Ramos (cell line): ENCODE measurements at regions not wholly inside any gene's neighbourhood (a gene's known extent, or its start where the extent isn't known, plus 50 kb on each side); places are given as distances from the start of the nearest gene placed in this dataset.

Source experiments
- in situ Hi-C: fragments of 300-500 bp; cut with MboI; formaldehyde crosslinking; loops from one replicate; pipeline ENCODE4 v1.14.3; 2022; ENCODE audit warnings: low sequenced_read_pairs; ENCODE audit not compliant: unreplicated experiment

DNA sequence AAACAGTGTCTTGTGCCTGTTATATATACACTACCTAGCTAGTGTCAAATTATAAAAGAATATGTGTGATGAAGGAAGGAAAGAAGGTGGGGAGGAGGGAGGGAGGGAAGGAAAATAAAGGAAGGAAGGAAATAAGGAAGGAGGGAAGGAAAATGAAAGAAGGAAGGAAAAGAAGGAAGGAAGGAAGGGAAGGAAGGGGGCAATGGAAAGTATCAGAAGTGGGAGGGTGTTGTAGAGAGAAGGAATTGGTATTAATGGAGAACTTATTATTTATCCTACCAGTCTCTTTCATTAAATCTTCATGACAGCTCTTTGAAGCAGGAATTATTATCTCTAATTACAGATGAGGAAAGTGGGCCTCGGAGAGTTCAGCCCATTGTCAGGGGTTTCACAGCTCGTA is 202.4 kb downstream of the SAMD5 start:
- in situ Hi-C loops, result no loop called here

DNA sequence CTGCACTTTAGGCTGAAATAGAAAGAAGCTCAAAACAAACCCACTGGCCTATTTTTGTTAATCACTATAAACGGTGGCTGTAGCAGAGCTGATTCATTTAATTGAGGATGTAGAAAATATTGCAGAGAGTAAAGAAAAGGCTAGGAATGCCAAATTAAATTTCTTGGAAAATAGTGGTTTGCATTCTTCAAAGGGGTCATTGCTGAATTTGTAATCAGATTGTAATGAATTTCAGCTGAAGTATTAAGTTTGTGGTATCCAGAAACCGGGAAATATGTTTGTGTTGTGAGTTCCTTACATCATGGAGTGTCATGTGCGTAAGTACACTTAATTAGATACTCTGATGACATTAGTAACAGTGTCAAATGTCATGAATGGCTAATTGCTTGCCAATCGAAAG is 203.0 kb downstream of the SAMD5 start:
- in situ Hi-C loops, result no loop called here

DNA sequence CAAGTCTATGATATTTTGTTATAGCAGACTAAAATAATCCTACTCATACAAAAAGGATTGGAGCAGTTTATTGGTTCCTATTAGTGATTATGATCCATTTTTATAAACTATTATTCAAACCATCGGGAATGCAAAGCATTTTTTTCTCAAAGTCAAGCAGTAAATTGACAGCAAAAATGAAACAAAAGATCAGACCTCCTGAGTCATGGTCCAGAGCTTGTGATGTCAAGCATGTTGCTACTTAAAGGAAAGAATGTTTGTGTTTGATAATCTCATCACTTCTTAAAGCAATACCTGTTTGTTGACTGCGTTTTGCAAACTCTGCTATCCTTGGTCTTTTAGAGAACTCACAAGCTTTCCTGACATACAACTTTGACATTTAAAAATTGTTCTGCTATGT is 204.4 kb downstream of the SAMD5 start:
- in situ Hi-C loops, result no loop called here

DNA sequence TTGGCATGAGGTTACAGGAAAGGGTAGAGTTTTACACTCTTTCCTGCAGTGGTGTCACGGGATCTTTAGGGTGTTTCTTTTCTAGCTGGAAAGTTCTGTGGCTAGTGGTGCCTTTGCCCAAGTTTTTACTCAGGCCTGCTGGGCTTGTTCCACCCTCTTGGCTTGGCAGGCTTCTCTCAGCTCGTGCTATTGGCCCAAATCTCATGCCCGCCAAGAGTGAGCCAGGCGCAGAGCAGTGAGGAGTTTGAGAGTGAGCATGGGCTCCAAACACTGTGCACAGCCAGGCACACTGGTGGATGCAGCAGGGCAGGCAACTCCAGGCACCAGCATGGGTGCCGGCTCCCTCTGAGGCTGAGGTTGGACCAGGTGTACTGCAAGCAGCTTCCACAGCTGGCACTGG is 206.5 kb downstream of the SAMD5 start:
- in situ Hi-C loops, result no loop called here

DNA sequence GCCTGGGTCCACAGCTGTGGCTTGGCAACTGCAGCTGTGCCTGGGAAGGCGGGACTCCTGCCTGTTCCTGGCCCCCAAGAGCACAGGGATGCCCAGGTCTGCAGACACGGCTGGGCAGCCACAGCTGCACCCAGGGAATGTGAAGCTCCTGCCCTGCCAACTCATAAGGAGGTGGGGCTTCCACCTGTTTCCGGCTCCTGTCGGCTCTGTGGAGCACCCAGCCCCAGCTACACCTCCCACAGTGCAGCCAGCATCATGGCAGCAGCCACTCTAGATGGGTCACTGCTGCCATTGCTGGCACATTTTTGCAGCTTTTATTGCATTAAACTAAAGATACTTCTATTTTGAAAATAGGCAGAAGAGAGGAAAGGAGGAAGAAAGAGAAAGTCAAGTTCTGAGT is 207.9 kb downstream of the SAMD5 start:
- in situ Hi-C loops, result no loop called here

DNA sequence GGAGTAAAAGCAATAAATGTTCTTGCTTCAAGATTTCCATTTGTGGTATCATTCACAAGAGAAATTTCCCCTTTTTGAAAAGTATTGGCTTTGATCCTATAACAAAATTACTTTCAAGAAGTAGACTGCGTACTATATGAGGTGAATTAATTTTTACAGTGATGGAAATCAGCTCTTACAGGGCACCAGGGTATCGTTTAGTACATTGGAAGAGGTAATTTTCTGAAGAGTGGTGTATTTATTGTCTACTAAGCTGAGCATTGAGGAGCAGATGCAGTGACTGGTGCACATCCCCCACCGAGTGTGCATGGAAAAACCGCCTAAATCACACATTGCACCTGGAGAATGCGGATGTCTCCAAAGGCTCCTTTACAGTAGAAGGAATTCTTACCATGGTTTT is 209.5 kb downstream of the SAMD5 start:
- in situ Hi-C loops, result no loop called here

DNA sequence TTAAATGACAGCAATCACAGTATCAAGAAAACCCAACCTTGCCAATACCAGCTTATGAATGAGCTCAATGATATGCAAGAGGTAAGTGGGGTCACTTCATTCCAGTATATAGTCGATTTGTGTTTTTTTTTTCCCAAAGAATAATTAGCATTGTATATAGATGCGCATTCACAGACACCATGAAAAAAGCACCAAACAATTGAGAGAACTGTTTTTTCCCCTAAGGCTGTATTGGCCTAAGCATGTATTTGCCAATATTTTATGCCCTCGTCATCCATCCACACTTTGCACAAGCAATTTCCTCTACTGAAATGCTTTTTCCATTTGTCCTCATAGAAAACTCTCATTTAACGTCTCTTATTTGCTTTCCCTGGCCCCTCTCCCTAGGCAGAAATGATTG is 213.7 kb downstream of the SAMD5 start:
- in situ Hi-C loops, result no loop called here

DNA sequence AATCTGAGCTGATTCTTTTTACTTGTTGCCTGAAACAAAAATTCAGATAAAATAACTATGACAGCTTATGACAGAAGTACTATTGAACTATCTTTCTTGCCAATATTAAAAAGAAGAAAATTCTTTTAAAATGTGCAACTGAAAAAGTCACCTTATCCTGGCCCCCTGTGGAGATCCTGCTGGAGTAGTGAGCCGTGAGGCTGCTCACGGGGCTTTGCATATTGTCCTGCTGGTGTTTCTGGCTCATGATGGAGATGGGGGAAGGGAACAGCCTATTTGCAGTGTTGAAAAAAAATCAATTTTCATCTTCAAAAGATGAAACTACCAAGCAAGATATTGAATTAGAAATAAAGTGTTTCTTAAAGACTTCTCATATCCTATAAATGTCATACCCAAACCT is 216.0 kb downstream of the SAMD5 start:
- in situ Hi-C loops, result no loop called here

DNA sequence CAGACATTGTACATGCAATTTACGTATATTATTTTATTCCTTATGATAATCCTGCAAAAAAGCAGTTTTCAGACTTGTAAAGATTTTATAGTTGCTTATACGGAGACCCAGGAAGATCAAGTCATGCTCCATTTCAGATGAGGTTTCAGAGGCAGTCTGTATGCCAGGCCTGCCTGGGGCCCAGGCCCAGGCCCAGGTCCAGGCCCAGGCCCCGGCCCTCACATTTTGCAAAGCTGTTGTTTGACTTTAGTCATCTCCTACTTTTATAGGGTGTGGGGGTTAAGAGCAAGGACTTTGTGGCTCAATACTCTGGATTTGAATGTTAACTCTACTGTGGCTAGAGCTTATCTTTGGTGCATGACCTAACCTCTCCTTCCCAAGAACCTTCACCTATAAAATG is 217.9 kb downstream of the SAMD5 start:
- in situ Hi-C loops, result no loop called here

DNA sequence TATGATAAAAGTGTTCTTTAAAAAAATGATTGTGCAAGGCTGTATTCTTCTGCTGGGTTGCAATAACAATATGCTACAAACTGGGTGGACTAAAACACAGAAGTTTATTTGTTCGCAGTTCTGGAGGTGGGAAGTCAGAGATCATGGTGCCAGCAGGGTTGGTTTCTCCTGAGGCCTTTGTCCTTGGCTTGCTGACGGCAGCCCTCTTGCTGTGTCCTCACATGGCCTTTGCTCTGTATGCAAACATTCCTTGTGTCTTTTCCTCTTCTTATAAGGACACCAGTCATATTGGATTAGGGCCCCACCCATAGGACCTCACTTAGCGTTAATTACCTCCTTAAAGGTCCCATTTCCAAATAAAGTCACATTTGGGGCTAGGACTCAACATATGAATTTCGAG is 220.4 kb downstream of the SAMD5 start:
- in situ Hi-C loops, result no loop called here

DNA sequence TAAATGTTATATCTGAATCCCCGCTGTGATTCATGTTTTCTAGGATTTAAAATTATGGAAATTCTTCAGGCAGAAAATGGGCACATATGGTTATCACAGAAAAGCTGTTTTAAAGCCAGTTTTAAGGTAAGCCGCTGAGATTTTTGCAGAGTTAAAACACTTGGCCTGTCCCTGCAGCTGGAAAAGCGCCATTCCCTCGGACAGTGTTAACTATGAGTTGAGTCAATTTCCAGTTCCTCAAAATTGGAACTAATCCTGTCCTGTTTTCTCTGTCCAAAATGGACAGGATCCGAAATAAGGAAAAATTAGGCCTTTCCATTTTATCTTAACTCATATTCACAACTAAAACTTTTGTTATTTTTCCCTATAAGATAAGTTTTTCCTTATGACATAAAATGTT is 225.2 kb downstream of the SAMD5 start:
- in situ Hi-C loops, result no loop called here

DNA sequence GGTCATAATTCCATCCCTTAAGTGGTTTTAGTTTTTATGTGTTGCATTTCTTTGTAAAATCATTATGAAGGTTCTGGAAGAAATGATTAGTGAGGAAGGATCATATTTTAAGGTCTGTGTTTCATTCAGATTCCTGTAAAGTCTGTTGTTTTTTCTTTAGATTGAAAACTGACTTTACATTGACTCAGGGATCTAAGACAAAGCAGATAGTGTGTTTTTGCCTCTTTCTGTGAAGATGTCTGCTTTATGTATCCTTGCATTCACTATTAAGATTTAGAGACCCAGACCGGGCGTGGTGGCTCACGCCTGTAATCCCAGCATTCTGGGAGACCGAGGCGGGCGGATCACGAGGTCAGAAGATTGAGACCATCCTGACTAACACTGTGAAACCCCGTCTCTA is 225.7 kb downstream of the SAMD5 start:
- in situ Hi-C loops, result no loop called here

DNA sequence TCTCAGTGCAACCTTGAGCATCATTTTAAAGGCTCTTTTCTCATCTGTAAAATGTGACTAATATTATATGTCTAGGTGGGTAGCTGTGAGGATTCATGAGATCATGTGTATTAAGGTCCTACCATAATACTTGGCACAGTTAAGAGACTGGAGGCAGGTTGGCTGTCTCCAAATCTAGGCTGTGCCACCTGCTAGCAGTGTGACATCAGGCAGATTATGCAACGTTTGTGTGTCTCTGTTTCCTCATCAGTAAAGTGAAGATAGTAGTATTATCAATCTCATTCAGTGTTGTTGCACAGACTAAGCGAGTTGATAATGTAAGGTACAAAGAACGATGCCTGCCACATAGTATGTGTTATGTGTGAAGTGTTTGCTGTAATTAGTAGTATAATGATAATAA is 227.4 kb downstream of the SAMD5 start:
- in situ Hi-C loops, result no loop called here

DNA sequence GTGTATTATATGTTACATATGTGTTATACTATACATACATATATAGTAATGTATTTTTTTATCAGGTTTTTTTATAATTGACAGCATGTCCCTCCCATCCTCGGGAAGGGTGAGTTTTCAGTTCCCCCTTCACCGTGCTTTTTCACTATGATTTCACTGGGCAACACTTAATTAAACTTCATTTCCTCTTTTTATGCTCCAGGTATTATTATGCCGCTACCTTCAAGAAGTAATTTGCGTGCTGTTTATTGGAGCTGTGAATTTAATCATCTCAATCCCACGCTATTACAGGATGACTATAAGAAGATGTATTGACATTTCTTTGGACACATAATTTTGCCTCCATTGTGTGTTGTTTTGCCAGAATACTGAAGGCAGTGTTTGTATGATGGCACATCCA is 228.6 kb downstream of the SAMD5 start:
- in situ Hi-C loops, result no loop called here

DNA sequence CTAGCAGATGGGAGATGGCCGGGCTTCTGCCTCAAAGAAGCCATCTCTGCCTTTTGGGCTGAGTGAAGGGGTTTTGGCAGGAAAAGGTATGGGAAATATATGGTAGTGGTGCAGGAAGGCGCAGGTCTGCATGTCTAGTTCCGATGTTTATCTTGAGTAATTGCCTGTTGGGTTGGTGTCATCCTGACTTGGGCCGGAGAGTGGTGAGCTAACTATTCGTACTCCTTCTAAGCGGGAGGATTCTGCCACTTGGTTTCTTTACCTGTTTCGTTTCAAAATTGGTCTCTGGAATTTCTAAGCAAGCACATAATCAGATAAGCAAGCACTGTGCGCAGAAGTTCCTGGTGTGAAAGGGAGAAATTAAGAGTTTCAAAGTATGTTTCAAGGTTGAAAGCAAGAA is 229.6 kb downstream of the SAMD5 start:
- in situ Hi-C loops, result no loop called here

DNA sequence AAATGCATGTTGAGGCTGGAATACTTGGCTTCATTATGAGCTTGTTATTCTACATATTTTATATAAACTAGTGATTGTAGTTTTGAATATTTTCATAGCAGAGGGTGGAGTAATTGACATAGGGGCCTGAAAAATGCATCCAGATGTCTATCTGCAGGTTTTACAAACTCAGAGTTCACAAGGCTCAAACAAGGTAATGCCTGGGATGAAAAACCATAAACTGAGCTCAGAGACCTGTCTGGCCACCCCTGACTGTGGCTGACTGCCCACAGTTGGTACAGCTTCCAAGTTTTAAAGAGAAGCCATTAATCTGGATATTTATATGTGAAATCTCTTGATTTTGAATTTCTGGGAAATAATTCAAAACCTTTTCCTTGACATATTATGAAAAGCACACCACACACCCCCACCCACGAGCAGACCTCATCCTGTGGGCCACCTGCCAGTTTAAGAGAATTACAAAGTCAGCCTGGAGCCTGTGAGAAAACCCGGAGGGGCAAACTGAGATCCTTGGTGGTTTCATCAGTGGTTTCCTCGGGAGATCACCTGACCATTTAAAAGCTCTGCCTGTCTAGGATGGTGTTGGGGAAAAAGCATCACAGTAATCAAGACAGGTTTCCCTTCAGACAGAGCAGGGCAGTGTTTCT is 230.1 kb downstream of the SAMD5 start:
- in situ Hi-C loops, result no loop called here

DNA sequence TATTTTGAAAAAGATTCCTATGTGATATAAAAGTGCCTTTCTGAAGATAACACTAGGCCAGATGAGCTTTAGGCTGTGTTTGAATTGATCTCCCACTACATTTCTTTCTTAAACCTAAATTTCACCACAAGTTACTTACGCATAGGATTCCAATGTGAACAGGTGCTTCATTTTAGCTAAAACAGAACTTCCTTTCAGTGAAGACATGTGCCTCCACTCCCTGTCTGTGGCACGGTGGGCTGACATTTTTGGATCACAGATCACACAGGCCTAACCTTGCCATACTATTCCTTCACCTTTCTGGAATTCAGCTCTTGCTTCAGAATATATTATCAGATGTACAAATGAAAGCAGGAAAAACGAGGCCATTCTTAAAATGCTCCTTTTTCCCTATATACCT is 231.8 kb downstream of the SAMD5 start:
- in situ Hi-C loops, result no loop called here

DNA sequence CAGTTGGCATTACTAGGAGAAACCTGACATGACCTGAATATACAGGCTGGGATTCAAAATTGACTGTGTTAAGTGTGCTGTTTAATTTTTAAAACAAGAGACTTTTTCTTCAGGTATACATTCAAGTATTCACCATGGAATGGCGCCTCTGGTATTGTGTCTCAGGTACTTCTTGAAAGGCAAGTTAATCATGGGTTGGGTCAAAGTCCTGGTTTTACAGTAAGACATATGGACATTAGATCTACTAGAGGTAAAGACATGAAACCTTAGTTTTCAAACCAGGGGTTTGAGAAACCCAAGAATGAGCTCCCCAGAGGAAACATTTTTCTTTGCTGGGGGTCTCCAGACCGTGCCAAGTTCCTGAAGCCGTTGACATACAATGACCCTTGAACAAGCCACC is 232.4 kb downstream of the SAMD5 start:
- in situ Hi-C loops, result no loop called here

DNA sequence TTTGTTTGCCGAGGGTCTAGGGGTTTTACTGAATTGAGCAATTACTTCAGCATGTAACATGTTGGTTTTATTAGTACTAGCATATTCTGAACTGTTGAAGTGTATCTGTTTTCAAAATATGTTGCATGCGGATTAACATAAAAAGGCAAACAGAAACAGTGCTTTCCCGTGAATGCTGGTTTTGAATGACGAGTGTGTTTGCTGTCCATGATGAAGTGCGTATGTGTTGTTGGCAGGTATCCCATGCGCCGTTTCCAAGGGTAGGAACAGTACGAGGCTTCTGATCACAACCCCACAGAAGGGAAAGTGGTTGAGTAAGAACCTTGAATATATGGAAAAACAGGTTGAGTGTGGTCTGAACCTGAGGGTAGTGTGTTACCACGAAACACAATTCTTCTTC is 232.9 kb downstream of the SAMD5 start:
- in situ Hi-C loops, result no loop called here

DNA sequence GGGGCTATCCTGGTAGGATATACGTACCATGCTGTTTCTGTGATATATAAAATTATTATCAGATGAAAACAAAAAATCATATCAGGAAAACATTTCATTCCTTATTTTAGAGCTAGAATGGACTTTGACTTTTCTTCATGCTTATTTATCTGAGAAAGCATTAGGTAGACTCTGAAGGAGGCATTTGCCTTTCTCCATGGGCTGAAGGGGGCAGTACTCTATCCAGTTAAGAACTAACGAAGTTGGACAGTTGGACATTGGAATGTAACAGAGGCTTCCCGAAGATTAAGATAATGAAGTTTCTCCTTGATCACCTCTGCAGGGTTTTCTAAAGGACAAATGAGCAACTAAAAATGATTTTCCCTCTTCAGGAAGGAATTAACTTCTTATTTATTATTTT is 233.9 kb downstream of the SAMD5 start:
- in situ Hi-C loops, result no loop called here

DNA sequence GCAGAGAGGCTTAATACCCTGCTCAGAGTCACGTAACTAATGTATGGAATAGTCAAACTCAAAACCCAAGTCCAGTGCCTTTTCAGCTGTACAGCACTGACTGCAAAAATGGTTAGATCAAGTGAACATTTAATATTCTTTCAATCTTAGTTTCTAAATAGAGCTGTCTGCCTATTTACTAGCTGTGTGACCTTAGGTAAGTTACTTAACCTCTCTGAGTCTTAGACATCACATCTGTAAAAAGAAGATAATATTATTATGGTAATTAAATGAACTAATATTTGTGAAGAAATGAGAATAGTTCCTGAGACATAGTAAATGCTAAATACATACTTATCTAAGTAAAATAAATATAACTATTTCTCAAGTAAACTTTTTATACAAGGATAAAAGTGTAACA is 235.5 kb downstream of the SAMD5 start:
- in situ Hi-C loops, result no loop called here

DNA sequence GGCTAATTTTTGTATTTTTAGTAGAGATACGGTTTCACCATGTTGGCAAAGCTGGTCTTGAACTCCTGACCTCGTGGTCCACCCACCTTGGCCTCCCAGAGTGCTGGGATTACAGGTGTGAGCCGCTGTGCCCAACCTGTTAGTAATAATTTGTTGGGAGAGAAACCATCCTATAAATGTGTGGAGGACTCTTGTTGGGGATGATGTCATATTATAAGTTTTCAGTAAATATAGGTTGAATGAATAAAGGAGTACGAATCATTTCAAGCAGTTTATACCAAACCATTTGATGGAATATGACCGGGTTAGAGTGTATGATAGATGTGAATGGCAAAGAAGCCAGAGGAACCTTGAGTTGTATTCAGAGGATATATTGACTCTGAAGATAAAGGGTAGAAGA is 240.8 kb downstream of the SAMD5 start:
- in situ Hi-C loops, result no loop called here

DNA sequence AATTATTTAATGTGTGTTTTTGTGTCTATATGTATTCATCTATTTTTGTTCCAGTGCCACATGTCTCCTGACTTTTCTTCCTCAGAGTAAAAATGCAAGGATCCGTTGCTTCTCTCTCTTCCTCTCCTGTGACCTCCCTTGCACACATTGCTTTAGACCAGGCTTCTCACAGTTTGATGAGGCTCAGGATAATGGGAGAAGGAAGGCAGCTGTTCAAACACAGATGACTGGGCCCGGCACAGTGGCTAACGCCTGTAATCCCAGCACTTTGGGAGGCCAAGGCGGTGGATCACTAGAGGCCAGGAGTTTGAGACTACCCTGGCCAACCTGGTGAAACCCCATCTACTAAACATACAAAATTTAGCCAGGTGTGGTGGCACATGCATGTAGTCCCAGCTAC is 241.9 kb downstream of the SAMD5 start:
- in situ Hi-C loops, result no loop called here
